Small intestine (tissue), 7 donors: ENCODE measurements at regions not wholly inside any gene's neighbourhood (a gene's known extent, or its start where the extent isn't known, plus 50 kb on each side); places are given as distances from the start of the nearest gene placed in this dataset.
A peak's percentile ranks its signal among the peaks of the same experiment; 100 is the strongest.
"Not testable (repeated sequence)": the region's sequence is repeated elsewhere in the genome, so short reads cannot be mapped to it uniquely, and the experiment has no call there.

Experiments
- DNase-seq, 2 donors: peaks; one replicate each; pipeline versions ENCODE4 v3.0.0 to v3.0.0-alpha.2; 2013
- FAIRE-seq: peaks from 2 replicates; lab custom pipeline; 2012; peaks lifted over from hg19 to GRCh38; lab: Jason Lieb, UNC
- H3K27ac ChIP-seq, 3 donors: one replicate each; pipeline ENCODE4 v1.5.1; 2013; ENCODE audit warnings: low read length in 2 of 3, mild to moderate bottlenecking in 2 of 3, control low read depth in 1 of 3, inconsistent platforms in 1 of 3, low read depth in 1 of 3, moderate library complexity in 1 of 3
- H3K27me3 ChIP-seq, 3 donors: one replicate each; pipeline ENCODE4 v1.6.1; 2013; ENCODE audit warnings: low read length in 3 of 3, inconsistent platforms in 1 of 3; ENCODE audit not compliant: control insufficient read depth in 3 of 3, insufficient read depth in 3 of 3
- H3K36me3 ChIP-seq, 3 donors: one replicate each; pipeline ENCODE4 v1.6.1; 2013; ENCODE audit warnings: low read length in 3 of 3, inconsistent platforms in 1 of 3, low read depth in 1 of 3, mild to moderate bottlenecking in 1 of 3, moderate library complexity in 1 of 3; ENCODE audit not compliant: control insufficient read depth in 3 of 3, insufficient read depth in 2 of 3
- H3K4me1 ChIP-seq, 3 donors: one replicate each; pipeline ENCODE4 v1.6.1; 2013; ENCODE audit warnings: low read length in 2 of 3, inconsistent platforms in 1 of 3, low read depth in 1 of 3, mild to moderate bottlenecking in 1 of 3, moderate library complexity in 1 of 3; ENCODE audit not compliant: control insufficient read depth in 3 of 3, insufficient read depth in 2 of 3
- H3K4me3 ChIP-seq, 3 donors: one replicate each; pipeline ENCODE4 v1.5.1; 2013; ENCODE audit warnings: low read length in 3 of 3, control low read depth in 1 of 3, inconsistent platforms in 1 of 3, low read depth in 1 of 3, mild to moderate bottlenecking in 1 of 3, moderate library complexity in 1 of 3
- H3K9me3 ChIP-seq, 2 donors: one replicate each; pipeline ENCODE4 v1.6.1; 2013; ENCODE audit warnings: low read depth in 1 of 2, low read length in 1 of 2; ENCODE audit not compliant: control insufficient read depth in 2 of 2, insufficient read depth in 1 of 2
- WGBS, 3 donors: extraction: QIAGEN DNeasy Blood & Tissue Kit; methylation state at CpG; one replicate each; pipeline ENCODE4 v1.1.7; 2013; 5-methylcytosine and 5-hydroxymethylcytosine counted together
- donor health status: healthy with polysubstance abuse.
- donor health status: control.
- donor health status: control.
- donor health status: Bipolar disorder and iron deficiency.
- donor health status: healthy.

- H3K9me3 ChIP-seq = peaks cover 0 to 25% of the 10 kb centered on the region in 2 donors
- FAIRE-seq, H3K27me3 ChIP-seq, H3K27ac ChIP-seq, H3K36me3 ChIP-seq, H3K4me3 ChIP-seq, DNase-seq, H3K4me1 ChIP-seq: not testable (repeated sequence)
- 63 to 78% (median 72%) methylated on average over 3 of the region's 3 CpGs for WGBS, 3 donors
These were observed 610.4 kb upstream of the ACO1 start for GRCh38 chr9:31774021-31774420.

- no peaks in the 10 kb centered on the region for H3K36me3 ChIP-seq
- FAIRE-seq = no peak
- H3K4me3 ChIP-seq = no peak overlapping the region
- 90 to 93% (median 92%) methylated on average over 2 of the region's 2 CpGs for WGBS, 3 donors
- H3K4me1 ChIP-seq = no peaks in the 10 kb centered on the region
- H3K27ac ChIP-seq = no peak overlapping the region
- H3K27me3 ChIP-seq = no peaks in the 10 kb centered on the region
- DNase-seq = no peak
- peaks cover 0 to 25% of the 10 kb centered on the region in 2 donors for H3K9me3 ChIP-seq
These were observed 609.9 kb upstream of the ACO1 start for GRCh38 chr9:31774571-31774970.

DNA sequence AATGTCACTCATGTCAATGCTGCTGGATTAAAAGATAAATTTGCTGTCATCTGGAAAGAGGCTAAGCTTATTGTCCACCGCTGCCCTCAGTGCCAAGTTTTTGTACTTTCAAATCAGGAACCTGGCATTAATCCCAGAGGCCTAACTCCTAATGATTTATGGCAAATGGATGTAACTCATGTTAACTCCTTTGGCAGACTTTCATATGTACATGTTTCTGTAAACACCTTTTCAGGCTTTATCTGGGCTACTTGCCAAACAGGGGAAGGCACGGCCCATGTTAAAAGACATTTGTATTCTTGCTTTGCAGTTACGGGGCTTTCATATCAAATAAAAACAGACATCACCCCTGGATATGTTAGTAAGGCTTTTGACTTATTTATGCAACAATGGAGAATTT is 608.0 kb upstream of the ACO1 start:
- Histone ChIP-seq H3K36me3 (no peaks in the 10 kb centered on the region), H3K9me3 (peaks cover 0 to 28% of the 10 kb centered on the region in 2 donors), H3K27ac (no peak overlapping the region), H3K27me3 (no peaks in the 10 kb centered on the region), H3K4me3 (no peak overlapping the region), H3K4me1 (no peaks in the 10 kb centered on the region)
- no peak for DNase-seq
- no peak for FAIRE-seq
- 19 to 45% (median 21%) methylated on average over 3 of the region's 3 CpGs for WGBS, 3 donors

DNA sequence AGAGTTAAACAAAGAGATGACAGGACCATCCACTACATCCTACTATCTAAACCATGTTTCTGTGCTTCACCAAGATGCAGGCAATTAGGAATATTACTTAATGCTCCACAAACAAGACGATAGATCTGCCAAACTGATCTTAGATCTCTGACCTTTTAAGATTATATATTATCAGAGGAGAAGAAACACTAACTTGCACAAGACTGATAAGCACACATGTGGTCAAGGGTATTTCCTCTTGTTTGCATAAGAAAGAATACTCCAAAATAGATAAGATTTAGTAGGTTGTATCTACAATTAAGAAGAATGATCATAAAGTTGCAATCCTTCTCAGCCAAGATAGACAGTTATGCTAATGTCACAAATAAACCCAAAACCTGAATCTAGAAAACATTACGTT is 601.0 kb upstream of the ACO1 start:
- 35 to 40% (median 37%) methylated on average over 2 of the region's 2 CpGs for whole genome bisulfite sequencing, 3 donors

GRCh38 chr9:31790720-31791119 is 593.7 kb upstream of the ACO1 start:
- FAIRE-seq (no peak), DNase-seq (peak in 1 of 2 donors; percentile 13)
- Histone ChIP-seq H3K27me3 (no peaks in the 10 kb centered on the region), H3K27ac (no peak overlapping the region), H3K4me3 (no peak overlapping the region), H3K36me3 (no peaks in the 10 kb centered on the region), H3K4me1 (no peaks in the 10 kb centered on the region), H3K9me3 (no peaks in the 10 kb centered on the region)
- WGBS, 3 donors = 74 to 87% (median 76%) methylated on average over 8 of the region's 8 CpGs

More for the DNA sequence above, 601.0 kb upstream of the ACO1 start:
- H3K27me3 ChIP-seq = no peaks in the 10 kb centered on the region
- DNase-seq (no peak), FAIRE-seq (no peak)
- H3K27ac ChIP-seq = no peak overlapping the region
- H3K4me3 ChIP-seq = no peak overlapping the region
- H3K4me1 ChIP-seq = no peaks in the 10 kb centered on the region
- peaks cover 0 to 8% of the 10 kb centered on the region in 2 donors for H3K9me3 ChIP-seq
- no peaks in the 10 kb centered on the region for H3K36me3 ChIP-seq

DNA sequence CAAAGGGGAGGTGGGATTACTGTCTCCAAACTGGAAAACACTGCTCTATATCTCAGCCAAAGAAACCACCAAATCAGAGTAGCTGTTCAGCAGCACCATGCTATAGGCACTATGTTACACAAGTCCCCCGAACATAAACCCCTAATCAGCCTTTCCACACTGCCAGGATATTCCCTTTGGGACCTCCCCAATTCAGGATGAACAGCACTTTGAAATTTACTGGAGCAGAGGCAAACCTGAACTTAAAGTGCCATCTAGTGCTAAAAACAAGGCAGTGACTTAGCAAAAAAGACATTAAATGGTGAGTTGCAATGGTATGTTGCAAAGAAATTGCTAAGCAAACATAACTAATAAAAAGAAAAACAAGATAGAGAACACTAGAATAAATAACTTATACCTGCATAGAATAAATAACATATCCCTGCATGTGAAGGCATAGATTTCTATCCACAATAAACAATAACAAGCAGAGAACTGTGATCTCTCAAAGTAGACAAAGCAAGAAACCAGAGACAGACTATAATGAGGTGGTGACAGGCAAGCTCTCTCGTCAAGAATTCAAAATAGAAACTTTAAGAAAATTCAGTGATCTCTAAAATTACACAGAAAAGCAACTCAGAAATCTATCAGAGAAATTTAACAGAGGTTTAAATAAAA is 584.4 kb upstream of the ACO1 start:
- FAIRE-seq (no peak), DNase-seq (peak; percentile 3 to 7)
- H3K4me1 ChIP-seq = no peaks in the 10 kb centered on the region
- 36 to 58% (median 48%) methylated on average over 2 of the region's 2 CpGs for WGBS, 3 donors
- no peaks in the 10 kb centered on the region for H3K27me3 ChIP-seq
- H3K36me3 ChIP-seq = no peaks in the 10 kb centered on the region
- H3K4me3 ChIP-seq = no peak overlapping the region
- no peaks in the 10 kb centered on the region for H3K9me3 ChIP-seq
- no peak overlapping the region for H3K27ac ChIP-seq

- no peak for DNase-seq
These were observed 576.7 kb upstream of the ACO1 start for GRCh38 chr9:31807574-31808256.

DNA sequence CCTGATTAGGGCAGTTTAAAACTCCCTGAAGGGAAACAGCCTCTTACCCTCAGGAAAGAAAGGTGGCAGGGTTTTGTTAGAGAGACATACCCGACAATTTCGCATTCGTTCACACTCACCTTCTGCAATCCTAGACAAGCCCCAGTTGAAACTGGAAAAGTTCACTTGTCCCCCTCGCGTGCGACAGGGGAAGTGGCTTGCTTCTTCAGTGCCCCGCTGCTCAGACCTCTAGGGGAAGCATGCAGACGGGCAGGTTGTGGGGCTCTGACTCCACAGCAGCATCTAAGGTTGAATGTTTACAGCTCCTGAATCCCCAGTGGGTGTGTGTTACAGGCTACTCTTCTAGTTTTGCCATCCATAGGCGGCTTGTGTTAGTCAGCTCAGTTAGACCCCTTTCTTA is 575.7 kb upstream of the ACO1 start:
- Histone ChIP-seq H3K27ac (no peak overlapping the region), H3K4me1 (no peaks in the 10 kb centered on the region), H3K4me3 (no peak overlapping the region), H3K27me3 (no peaks in the 10 kb centered on the region), H3K36me3 (no peaks in the 10 kb centered on the region), H3K9me3 (no peaks in the 10 kb centered on the region)
- WGBS, 3 donors = 77 to 83% (median 81%) methylated on average over 9 of the region's 9 CpGs
- DNase-seq = no peak
- no peak for FAIRE-seq

More at GRCh38 chr9:31807574-31808256, 576.7 kb upstream of the ACO1 start:
- no peak for FAIRE-seq
- no peaks in the 10 kb centered on the region for H3K27me3 ChIP-seq
- no peak overlapping the region for H3K27ac ChIP-seq
- 65 to 82% (median 66%) methylated on average over 17 of the region's 17 CpGs for WGBS, 3 donors
- no peaks in the 10 kb centered on the region for H3K36me3 ChIP-seq
- no peaks in the 10 kb centered on the region for H3K4me1 ChIP-seq
- H3K4me3 ChIP-seq = no peak overlapping the region
- no peaks in the 10 kb centered on the region for H3K9me3 ChIP-seq
